Vagina (tissue), 2 donors: ENCODE measurements at regions not wholly inside any gene's neighbourhood (a gene's known extent, or its start where the extent isn't known, plus 50 kb on each side); places are given as distances from the start of the nearest gene placed in this dataset.

Experiments used
- DNase-seq, 2 donors: peaks; one replicate each; pipeline ENCODE4 v3.0.0-alpha.2; 2017; ENCODE audit errors: extremely low spot score in 2 of 2
- H3K27ac ChIP-seq: fragments of 200-600 bp; sonication (generic); one replicate; pipeline ENCODE4 v1.5.1; 2019
- H3K27me3 ChIP-seq: fragments of 200-600 bp; sonication (generic); one replicate; pipeline ENCODE4 v1.5.1; 2019
- H3K36me3 ChIP-seq, 2 donors: fragments of 200-600 bp; sonication (generic); one replicate each; pipeline ENCODE4 v1.5.1; 2017 to 2019
- H3K4me1 ChIP-seq: fragments of 200-600 bp; sonication (generic); one replicate; pipeline ENCODE4 v1.5.1; 2019
- H3K4me3 ChIP-seq, 2 donors: fragments of 200-600 bp; sonication (generic); 1 replicate in 1 of 2; 2 replicates in 1 of 2; pipeline ENCODE4 v1.5.1; 2016 to 2019
- H3K9me3 ChIP-seq: fragments of 200-600 bp; sonication (generic); one replicate; pipeline ENCODE4 v1.5.1; 2019
- POLR2A ChIP-seq, 2 donors: fragments of 450-650 bp; IDR thresholded peaks; one replicate each; pipeline ENCODE4 v1.6.1; 2017; ENCODE audit warnings: antibody characterized with exemption in 2 of 2, mild to moderate bottlenecking in 2 of 2, moderate library complexity in 2 of 2
- POLR2AphosphoS5 ChIP-seq, 2 donors: sonication (generic); formaldehyde crosslinking; IDR thresholded peaks; one replicate each; pipeline ENCODE4 v1.9.0; 2017; ENCODE audit warnings: antibody characterized with exemption in 2 of 2, mild to moderate bottlenecking in 2 of 2, low read depth in 1 of 2; ENCODE audit not compliant: insufficient read depth in 1 of 2
- intact Hi-C: fragments of 100-400 bp; cut with DNase I; formaldehyde crosslinking; loops from one replicate; pipeline ENCODE4 v1.15.1; 2023
- TF ChIP-seq, protein P1 (sequence below), 3 experiments: fragments of 450-650 bp in 2 of 3; fragments of 200-600 bp in 1 of 3; sonication (generic) in 1 of 3; IDR thresholded peaks; one replicate each; pipeline ENCODE4 v1.5.1; 2017 to 2019; ENCODE audit warnings: antibody characterized with exemption in 3 of 3, mild to moderate bottlenecking in 2 of 3, moderate library complexity in 2 of 3

DNA sequence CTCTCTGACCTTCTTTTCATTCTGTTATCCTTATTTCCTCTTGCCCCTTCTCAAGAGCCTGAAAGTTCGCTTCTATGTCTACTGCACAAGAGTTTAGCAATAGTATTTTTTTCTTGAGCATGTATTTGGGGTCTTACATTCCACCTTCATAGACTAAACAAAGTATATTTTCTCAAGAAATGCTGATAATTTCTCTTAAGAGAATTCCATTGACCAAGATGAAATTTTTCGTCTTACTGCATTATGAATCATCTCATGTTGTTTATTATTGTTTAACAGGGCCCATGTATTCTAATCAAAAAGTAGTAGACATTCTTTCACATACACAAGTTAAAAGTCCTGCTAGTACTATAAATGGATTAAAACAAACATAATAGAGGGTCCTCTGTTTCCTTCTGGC, 219.3 kb downstream of the C12orf50 start:
- no peaks in the 10 kb centered on the region for H3K27me3 ChIP-seq
- no peak for DNase-seq
- H3K36me3 ChIP-seq, result no peaks in the 10 kb centered on the region
- no peak overlapping the region for H3K27ac ChIP-seq
- no peaks in the 10 kb centered on the region for H3K4me1 ChIP-seq
- no peaks in the 10 kb centered on the region for H3K9me3 ChIP-seq
- intact Hi-C loops, result no loop called here
- TF ChIP-seq POLR2AphosphoS5 (IDR thresholded peaks at IDR 0.05; ENCODE audit: insufficient read depth in 1 of 2, low read depth in 1 of 2) (no peak), POLR2A (IDR thresholded peaks at IDR 0.05) (no peak)
- TF ChIP-seq, protein P1, sequence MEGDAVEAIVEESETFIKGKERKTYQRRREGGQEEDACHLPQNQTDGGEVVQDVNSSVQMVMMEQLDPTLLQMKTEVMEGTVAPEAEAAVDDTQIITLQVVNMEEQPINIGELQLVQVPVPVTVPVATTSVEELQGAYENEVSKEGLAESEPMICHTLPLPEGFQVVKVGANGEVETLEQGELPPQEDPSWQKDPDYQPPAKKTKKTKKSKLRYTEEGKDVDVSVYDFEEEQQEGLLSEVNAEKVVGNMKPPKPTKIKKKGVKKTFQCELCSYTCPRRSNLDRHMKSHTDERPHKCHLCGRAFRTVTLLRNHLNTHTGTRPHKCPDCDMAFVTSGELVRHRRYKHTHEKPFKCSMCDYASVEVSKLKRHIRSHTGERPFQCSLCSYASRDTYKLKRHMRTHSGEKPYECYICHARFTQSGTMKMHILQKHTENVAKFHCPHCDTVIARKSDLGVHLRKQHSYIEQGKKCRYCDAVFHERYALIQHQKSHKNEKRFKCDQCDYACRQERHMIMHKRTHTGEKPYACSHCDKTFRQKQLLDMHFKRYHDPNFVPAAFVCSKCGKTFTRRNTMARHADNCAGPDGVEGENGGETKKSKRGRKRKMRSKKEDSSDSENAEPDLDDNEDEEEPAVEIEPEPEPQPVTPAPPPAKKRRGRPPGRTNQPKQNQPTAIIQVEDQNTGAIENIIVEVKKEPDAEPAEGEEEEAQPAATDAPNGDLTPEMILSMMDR (IDR thresholded peaks at IDR 0.05), result no peak
- no peak overlapping the region for H3K4me3 ChIP-seq

- Histone ChIP-seq H3K27ac (no peak overlapping the region), H3K36me3 (no peaks in the 10 kb centered on the region), H3K4me1 (no peaks in the 10 kb centered on the region), H3K4me3 (no peak overlapping the region), H3K9me3 (no peaks in the 10 kb centered on the region), H3K27me3 (no peaks in the 10 kb centered on the region)
- intact Hi-C loops, result no loop called here
- TF ChIP-seq, protein P1 (IDR thresholded peaks at IDR 0.05), result no peak
- TF ChIP-seq POLR2AphosphoS5 (IDR thresholded peaks at IDR 0.05; ENCODE audit: insufficient read depth in 1 of 2, low read depth in 1 of 2) (no peak), POLR2A (IDR thresholded peaks at IDR 0.05) (no peak)
- no peak for DNase-seq
Observed at GRCh38 chr12:87807086-87807485, 222.1 kb downstream of the C12orf50 start.

DNA sequence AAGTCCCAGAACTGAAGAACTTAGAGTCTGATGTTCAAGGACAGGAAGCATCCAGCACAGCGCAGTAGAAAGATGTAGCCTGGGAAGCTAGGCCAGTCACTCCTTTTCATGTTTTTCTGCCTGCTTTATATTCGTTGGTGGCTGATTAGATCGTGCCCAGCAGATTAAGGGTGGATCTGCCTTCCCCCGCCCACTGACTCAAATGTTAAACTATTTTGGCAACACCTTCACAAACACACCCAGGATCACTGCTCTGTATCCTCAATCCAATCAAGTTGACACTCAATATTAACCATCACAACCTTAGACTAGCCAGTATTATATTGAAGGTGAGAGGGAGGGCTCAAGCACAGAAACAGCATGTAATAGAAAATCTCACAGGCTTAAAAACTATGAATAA, 222.9 kb downstream of the C12orf50 start:
- no peak for DNase-seq
- TF ChIP-seq, protein P1 (IDR thresholded peaks at IDR 0.05), result no peak
- TF ChIP-seq POLR2A (IDR thresholded peaks at IDR 0.05) (no peak), POLR2AphosphoS5 (IDR thresholded peaks at IDR 0.05; ENCODE audit: insufficient read depth in 1 of 2, low read depth in 1 of 2) (no peak)
- intact Hi-C loops, result no loop called here
- Histone ChIP-seq H3K27me3 (no peaks in the 10 kb centered on the region), H3K27ac (no peak overlapping the region), H3K36me3 (no peaks in the 10 kb centered on the region), H3K9me3 (no peaks in the 10 kb centered on the region), H3K4me3 (no peak overlapping the region), H3K4me1 (no peaks in the 10 kb centered on the region)

GRCh38 chr12:87804386-87804785, 224.8 kb downstream of the C12orf50 start:
- TF ChIP-seq, protein P1 (IDR thresholded peaks at IDR 0.05), result no peak
- TF ChIP-seq POLR2A (IDR thresholded peaks at IDR 0.05) (no peak), POLR2AphosphoS5 (IDR thresholded peaks at IDR 0.05; ENCODE audit: insufficient read depth in 1 of 2, low read depth in 1 of 2) (no peak)
- Histone ChIP-seq H3K4me3 (no peak overlapping the region), H3K27me3 (no peaks in the 10 kb centered on the region), H3K36me3 (no peaks in the 10 kb centered on the region), H3K4me1 (no peaks in the 10 kb centered on the region), H3K27ac (no peak overlapping the region), H3K9me3 (no peaks in the 10 kb centered on the region)
- DNase-seq, result no peak
- intact Hi-C loops, result no loop called here

- TF ChIP-seq POLR2AphosphoS5 (IDR thresholded peaks at IDR 0.05; ENCODE audit: insufficient read depth in 1 of 2, low read depth in 1 of 2) (no peak), POLR2A (IDR thresholded peaks at IDR 0.05) (no peak)
- TF ChIP-seq, protein P1 (IDR thresholded peaks at IDR 0.05), result no peak
- Histone ChIP-seq H3K27me3 (no peaks in the 10 kb centered on the region), H3K4me1 (no peaks in the 10 kb centered on the region), H3K9me3 (no peaks in the 10 kb centered on the region), H3K36me3 (no peaks in the 10 kb centered on the region), H3K27ac (no peak overlapping the region), H3K4me3 (no peak overlapping the region)
- intact Hi-C loops, result no loop called here
- DNase-seq, result no peak
Observed at GRCh38 chr12:87802721-87803011, 226.5 kb downstream of the C12orf50 start.
